ENCODE measurements at regions not wholly inside any gene's neighbourhood (a gene's known extent, or its start where the extent isn't known, plus 50 kb on each side); places are given as distances from the start of the nearest gene placed in this dataset.

DNA sequence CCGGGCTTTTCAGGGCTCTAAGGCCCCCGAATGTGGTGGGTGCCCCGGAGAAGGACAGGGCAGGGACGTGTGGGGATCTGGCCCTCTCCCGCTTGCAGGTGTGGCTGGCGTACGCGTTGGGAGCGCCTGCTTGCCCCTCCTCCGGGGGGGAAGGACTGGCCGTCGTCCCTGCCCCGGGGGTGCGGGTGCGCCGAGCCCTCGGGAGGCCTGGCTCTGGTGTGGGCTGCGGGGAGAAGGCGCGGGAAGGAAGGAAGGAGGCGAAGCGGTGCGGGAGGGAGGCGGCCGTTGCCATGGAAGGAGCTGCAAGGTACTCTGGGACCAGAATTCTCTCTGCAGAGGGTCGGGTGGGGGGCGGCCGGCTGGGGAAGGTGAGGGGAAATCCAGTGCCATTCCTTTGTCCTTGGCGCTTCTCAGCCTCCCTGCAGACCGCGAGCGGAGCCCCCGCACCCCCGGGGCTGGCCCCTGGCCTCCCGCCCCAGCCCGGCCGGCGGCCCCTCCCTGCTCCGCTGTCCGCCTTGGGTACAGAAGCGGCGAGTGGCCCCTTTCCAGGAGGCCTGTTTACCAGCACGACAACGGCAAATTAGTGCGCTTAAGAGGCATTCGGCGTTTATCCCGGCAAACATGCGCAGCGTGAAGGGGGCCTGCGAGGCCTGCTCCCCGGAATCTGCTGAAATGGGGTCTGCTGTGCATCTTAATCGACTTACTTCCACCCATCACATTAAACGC is 67.1 kb upstream of the UNC5A start:
- no peak for ATAC-seq
- TF ChIP-seq ZFP30 (CRISPR knock-in tag; IDR thresholded peaks at IDR 0.05) (no peak), CSRNP3 (CRISPR knock-in tag; IDR thresholded peaks at IDR 0.05) (no peak), OSR1 (CRISPR knock-in tag; IDR thresholded peaks at IDR 0.05) (no peak), ZFP3 (CRISPR knock-in tag; IDR thresholded peaks at IDR 0.05) (no peak), ISL1 (CRISPR knock-in tag; IDR thresholded peaks at IDR 0.05) (no peak), ARNTL (CRISPR knock-in tag; IDR thresholded peaks at IDR 0.05; ENCODE audit: borderline replicate concordance, low read depth) (no peak), ZNF8 (CRISPR knock-in tag; IDR thresholded peaks at IDR 0.05) (no peak), ZNF565 (CRISPR knock-in tag; conservative IDR thresholded peaks at IDR 0.05; ENCODE audit: low read depth) (no peak), RARB (CRISPR knock-in tag; IDR thresholded peaks at IDR 0.05) (no peak), BACH2 (CRISPR knock-in tag; IDR thresholded peaks at IDR 0.05; ENCODE audit: borderline replicate concordance) (no peak), TCF4 (CRISPR knock-in tag; IDR thresholded peaks at IDR 0.05; ENCODE audit: borderline replicate concordance) (no peak), ZC3H10 (CRISPR knock-in tag; IDR thresholded peaks at IDR 0.05) (no peak), PPARA (CRISPR knock-in tag; IDR thresholded peaks at IDR 0.05; ENCODE audit: borderline replicate concordance) (no peak), SNAI2 (CRISPR knock-in tag; IDR thresholded peaks at IDR 0.05) (no peak)
- TF ChIP-seq, protein P1, sequence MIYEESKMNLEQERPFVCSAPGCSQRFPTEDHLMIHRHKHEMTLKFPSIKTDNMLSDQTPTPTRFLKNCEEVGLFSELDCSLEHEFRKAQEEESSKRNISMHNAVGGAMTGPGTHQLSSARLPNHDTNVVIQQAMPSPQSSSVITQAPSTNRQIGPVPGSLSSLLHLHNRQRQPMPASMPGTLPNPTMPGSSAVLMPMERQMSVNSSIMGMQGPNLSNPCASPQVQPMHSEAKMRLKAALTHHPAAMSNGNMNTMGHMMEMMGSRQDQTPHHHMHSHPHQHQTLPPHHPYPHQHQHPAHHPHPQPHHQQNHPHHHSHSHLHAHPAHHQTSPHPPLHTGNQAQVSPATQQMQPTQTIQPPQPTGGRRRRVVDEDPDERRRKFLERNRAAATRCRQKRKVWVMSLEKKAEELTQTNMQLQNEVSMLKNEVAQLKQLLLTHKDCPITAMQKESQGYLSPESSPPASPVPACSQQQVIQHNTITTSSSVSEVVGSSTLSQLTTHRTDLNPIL (CRISPR knock-in tag; IDR thresholded peaks at IDR 0.05; ENCODE audit: low read depth), result no peak
- TF ChIP-seq, protein P2, sequence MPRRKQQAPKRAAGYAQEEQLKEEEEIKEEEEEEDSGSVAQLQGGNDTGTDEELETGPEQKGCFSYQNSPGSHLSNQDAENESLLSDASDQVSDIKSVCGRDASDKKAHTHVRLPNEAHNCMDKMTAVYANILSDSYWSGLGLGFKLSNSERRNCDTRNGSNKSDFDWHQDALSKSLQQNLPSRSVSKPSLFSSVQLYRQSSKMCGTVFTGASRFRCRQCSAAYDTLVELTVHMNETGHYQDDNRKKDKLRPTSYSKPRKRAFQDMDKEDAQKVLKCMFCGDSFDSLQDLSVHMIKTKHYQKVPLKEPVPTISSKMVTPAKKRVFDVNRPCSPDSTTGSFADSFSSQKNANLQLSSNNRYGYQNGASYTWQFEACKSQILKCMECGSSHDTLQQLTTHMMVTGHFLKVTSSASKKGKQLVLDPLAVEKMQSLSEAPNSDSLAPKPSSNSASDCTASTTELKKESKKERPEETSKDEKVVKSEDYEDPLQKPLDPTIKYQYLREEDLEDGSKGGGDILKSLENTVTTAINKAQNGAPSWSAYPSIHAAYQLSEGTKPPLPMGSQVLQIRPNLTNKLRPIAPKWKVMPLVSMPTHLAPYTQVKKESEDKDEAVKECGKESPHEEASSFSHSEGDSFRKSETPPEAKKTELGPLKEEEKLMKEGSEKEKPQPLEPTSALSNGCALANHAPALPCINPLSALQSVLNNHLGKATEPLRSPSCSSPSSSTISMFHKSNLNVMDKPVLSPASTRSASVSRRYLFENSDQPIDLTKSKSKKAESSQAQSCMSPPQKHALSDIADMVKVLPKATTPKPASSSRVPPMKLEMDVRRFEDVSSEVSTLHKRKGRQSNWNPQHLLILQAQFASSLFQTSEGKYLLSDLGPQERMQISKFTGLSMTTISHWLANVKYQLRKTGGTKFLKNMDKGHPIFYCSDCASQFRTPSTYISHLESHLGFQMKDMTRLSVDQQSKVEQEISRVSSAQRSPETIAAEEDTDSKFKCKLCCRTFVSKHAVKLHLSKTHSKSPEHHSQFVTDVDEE (CRISPR knock-in tag; IDR thresholded peaks at IDR 0.05), result no peak

GRCh38 chr5:176743868-176744583 is 66.3 kb upstream of the UNC5A start:
- TF ChIP-seq ZNF8 (CRISPR knock-in tag; IDR thresholded peaks at IDR 0.05), result no peak
- TF ChIP-seq, protein P1 (CRISPR knock-in tag; IDR thresholded peaks at IDR 0.05; ENCODE audit: low read depth), result no peak
- no peak for TF ChIP-seq TCF4 (CRISPR knock-in tag; IDR thresholded peaks at IDR 0.05; ENCODE audit: borderline replicate concordance)
- TF ChIP-seq ZNF70 (CRISPR knock-in tag; IDR thresholded peaks at IDR 0.05), result no peak
- TF ChIP-seq, protein P2 (CRISPR knock-in tag; IDR thresholded peaks at IDR 0.05), result no peak
- TF ChIP-seq ARNTL (CRISPR knock-in tag; IDR thresholded peaks at IDR 0.05; ENCODE audit: borderline replicate concordance, low read depth), result no peak
- TF ChIP-seq ESRRG (CRISPR knock-in tag; IDR thresholded peaks at IDR 0.05), result no peak
- no peak for TF ChIP-seq ZNF565 (CRISPR knock-in tag; conservative IDR thresholded peaks at IDR 0.05; ENCODE audit: low read depth)
- TF ChIP-seq PPARA (CRISPR knock-in tag; IDR thresholded peaks at IDR 0.05; ENCODE audit: borderline replicate concordance), result no peak
- no peak for TF ChIP-seq CSDC2 (CRISPR knock-in tag; IDR thresholded peaks at IDR 0.05)
- TF ChIP-seq CSRNP3 (CRISPR knock-in tag; IDR thresholded peaks at IDR 0.05), result no peak
- no peak for TF ChIP-seq PATZ1 (CRISPR knock-in tag; IDR thresholded peaks at IDR 0.05; ENCODE audit: borderline replicate concordance)
- TF ChIP-seq, protein P3, sequence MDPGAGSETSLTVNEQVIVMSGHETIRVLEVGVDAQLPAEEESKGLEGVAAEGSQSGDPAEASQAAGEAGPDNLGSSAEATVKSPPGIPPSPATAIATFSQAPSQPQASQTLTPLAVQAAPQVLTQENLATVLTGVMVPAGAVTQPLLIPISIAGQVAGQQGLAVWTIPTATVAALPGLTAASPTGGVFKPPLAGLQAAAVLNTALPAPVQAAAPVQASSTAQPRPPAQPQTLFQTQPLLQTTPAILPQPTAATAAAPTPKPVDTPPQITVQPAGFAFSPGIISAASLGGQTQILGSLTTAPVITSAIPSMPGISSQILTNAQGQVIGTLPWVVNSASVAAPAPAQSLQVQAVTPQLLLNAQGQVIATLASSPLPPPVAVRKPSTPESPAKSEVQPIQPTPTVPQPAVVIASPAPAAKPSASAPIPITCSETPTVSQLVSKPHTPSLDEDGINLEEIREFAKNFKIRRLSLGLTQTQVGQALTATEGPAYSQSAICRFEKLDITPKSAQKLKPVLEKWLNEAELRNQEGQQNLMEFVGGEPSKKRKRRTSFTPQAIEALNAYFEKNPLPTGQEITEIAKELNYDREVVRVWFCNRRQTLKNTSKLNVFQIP (CRISPR knock-in tag; IDR thresholded peaks at IDR 0.05; ENCODE audit: borderline replicate concordance, low read depth), result no peak
- no peak for TF ChIP-seq ZC3H10 (CRISPR knock-in tag; IDR thresholded peaks at IDR 0.05)
- TF ChIP-seq TOX (CRISPR knock-in tag; IDR thresholded peaks at IDR 0.05; ENCODE audit: borderline replicate concordance), result no peak
- TF ChIP-seq ZFP3 (CRISPR knock-in tag; IDR thresholded peaks at IDR 0.05), result no peak
- no peak for TF ChIP-seq ZFP30 (CRISPR knock-in tag; IDR thresholded peaks at IDR 0.05)
- no peak for ATAC-seq
